ENCODE measurements at regions not wholly inside any gene's neighbourhood (a gene's known extent, or its start where the extent isn't known, plus 50 kb on each side); places are given as distances from the start of the nearest gene placed in this dataset.

DNA sequence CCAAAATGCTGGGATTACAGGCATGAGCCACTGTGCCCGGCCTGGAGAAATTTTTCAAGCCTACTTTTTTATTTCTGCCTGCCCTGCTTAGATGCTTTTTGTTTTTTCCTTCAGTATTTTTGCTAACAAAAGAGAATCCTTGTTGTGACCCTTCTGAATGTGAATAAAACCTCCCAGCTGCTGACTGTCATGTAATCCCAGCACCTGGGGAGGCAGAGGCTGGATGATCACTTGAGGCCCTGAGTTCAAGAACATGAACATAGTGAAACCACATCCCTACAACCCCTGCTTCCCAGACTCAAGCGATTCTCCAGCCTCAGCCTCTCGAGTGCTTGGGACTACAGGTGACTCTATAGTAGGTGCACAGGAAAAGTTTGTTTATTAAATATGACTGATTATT lies 84.9 kb downstream of the SOX2 start:
- TF ChIP-seq, protein P1, sequence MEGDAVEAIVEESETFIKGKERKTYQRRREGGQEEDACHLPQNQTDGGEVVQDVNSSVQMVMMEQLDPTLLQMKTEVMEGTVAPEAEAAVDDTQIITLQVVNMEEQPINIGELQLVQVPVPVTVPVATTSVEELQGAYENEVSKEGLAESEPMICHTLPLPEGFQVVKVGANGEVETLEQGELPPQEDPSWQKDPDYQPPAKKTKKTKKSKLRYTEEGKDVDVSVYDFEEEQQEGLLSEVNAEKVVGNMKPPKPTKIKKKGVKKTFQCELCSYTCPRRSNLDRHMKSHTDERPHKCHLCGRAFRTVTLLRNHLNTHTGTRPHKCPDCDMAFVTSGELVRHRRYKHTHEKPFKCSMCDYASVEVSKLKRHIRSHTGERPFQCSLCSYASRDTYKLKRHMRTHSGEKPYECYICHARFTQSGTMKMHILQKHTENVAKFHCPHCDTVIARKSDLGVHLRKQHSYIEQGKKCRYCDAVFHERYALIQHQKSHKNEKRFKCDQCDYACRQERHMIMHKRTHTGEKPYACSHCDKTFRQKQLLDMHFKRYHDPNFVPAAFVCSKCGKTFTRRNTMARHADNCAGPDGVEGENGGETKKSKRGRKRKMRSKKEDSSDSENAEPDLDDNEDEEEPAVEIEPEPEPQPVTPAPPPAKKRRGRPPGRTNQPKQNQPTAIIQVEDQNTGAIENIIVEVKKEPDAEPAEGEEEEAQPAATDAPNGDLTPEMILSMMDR (IDR thresholded peaks at IDR 0.05; ENCODE audit: extremely low read depth in 1 of 2, insufficient read depth in 1 of 2, low read depth in 1 of 2, low read length in 2 of 2): no peak
- TF ChIP-seq POLR2A (IDR thresholded peaks at IDR 0.05; ENCODE audit: low read depth, low read length) (no peak), POLR2AphosphoS5 (IDR thresholded peaks at IDR 0.05; ENCODE audit: insufficient read depth, low read depth, low read length) (no peak), EZH2 (IDR thresholded peaks at IDR 0.05; ENCODE audit: borderline replicate concordance, low read depth, low read length, severe bottlenecking) (no peak), MYC (IDR thresholded peaks at IDR 0.05; ENCODE audit: low read depth, low read length) (no peak)
